ENCODE measurements at regions not wholly inside any gene's neighbourhood (a gene's known extent, or its start where the extent isn't known, plus 50 kb on each side); places are given as distances from the start of the nearest gene placed in this dataset.

DNA sequence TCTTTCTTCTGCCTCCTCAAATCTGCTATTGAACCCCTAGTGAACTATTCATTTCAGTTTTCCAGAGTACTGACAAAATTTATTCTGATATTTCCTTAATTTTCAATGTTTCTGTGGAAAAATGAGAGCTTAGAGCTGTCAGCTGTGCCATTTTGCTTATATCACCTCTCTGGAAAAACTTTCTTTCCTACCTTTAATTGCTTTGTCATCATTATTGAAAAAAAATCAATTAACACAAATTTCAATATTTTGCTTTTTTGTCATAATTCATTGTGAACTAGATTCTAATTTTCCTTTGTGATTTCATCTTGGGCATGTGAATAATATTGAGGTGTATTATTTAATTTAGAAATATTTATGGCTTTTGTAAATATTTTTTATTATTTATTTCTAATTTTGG is 126.5 kb downstream of the C1orf94 start:
- no peak for DNase-seq (ENCODE audit: low read depth)
- no peak overlapping the region for H3K4me3 ChIP-seq (ENCODE audit: low read depth, low read length)
- TF ChIP-seq, protein P1, sequence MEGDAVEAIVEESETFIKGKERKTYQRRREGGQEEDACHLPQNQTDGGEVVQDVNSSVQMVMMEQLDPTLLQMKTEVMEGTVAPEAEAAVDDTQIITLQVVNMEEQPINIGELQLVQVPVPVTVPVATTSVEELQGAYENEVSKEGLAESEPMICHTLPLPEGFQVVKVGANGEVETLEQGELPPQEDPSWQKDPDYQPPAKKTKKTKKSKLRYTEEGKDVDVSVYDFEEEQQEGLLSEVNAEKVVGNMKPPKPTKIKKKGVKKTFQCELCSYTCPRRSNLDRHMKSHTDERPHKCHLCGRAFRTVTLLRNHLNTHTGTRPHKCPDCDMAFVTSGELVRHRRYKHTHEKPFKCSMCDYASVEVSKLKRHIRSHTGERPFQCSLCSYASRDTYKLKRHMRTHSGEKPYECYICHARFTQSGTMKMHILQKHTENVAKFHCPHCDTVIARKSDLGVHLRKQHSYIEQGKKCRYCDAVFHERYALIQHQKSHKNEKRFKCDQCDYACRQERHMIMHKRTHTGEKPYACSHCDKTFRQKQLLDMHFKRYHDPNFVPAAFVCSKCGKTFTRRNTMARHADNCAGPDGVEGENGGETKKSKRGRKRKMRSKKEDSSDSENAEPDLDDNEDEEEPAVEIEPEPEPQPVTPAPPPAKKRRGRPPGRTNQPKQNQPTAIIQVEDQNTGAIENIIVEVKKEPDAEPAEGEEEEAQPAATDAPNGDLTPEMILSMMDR (IDR thresholded peaks at IDR 0.05; ENCODE audit: insufficient read depth, low read length) = no peak

- TF ChIP-seq, protein P1 (IDR thresholded peaks at IDR 0.05; ENCODE audit: insufficient read depth, low read length) = no peak
- H3K4me3 ChIP-seq (ENCODE audit: low read depth, low read length) = no peak overlapping the region
- no peak for DNase-seq (ENCODE audit: low read depth)
Observed at GRCh38 chr1:34306568-34306967, 129.9 kb downstream of the C1orf94 start.

DNA sequence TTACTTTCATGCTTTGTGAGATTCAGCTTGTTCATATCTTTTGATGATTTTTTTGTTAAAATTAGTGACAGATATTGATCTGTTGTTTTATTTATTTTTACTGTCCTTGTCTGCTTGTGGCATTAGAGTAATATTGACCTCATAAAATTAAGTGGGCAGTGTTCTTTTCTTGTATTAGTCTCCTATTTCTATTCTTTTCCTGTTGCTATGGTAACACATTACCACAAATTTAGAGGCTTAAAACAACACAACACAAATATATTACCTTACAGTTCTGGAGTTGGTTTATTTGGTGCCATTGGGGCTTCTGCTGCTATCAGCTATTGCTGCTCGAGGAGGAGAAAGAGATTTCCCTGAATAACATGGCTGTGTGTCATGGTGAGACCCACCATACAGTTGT is 135.7 kb downstream of the C1orf94 start:
- TF ChIP-seq, protein P1 (IDR thresholded peaks at IDR 0.05; ENCODE audit: insufficient read depth, low read length) = no peak
- no peak for DNase-seq (ENCODE audit: low read depth)
- no peak overlapping the region for H3K4me3 ChIP-seq (ENCODE audit: low read depth, low read length)

DNA sequence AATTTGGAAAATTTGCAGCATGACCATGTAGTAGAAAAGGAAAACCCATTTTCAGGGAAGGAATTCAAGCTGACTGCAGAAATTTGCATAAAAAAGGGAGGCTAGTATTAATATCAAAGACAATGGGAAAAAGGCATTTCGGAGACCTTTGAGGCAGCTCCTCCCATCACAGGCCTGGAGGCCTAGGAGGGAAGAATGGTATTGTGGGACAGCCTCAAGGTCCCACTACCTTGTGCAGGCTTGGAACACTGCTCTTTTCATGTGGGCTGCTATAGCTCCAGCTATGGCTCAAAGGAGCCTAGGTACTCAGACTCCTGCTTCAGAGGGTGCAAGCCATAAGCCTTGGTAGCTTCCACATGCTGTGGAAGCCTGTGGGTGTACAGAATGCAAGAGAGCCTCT is 139.3 kb downstream of the C1orf94 start:
- DNase-seq (ENCODE audit: low read depth) = no peak
- TF ChIP-seq, protein P1 (IDR thresholded peaks at IDR 0.05; ENCODE audit: insufficient read depth, low read length) = no peak
- H3K4me3 ChIP-seq (ENCODE audit: low read depth, low read length) = no peak overlapping the region

DNA sequence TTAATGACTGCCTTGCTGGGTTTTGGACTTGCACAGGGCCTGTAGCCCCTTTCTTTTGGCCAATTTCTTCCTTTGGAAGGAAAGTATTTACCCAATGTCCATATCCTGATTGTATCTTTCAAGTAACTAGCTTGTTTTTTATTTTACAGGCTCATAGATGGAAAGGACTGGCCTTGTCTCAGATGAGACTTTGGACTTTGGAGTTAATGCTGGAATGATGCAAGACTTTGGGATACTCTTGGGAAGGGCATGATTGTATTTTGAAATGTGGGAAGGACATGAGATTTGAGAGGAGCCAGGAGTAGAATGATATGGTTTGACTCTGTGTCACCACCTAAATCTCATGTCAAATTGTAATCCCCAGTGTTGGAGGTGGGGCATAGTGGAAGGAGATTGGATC is 140.1 kb downstream of the C1orf94 start:
- no peak for DNase-seq (ENCODE audit: low read depth)
- H3K4me3 ChIP-seq (ENCODE audit: low read depth, low read length) = no peak overlapping the region
- TF ChIP-seq, protein P1 (IDR thresholded peaks at IDR 0.05; ENCODE audit: insufficient read depth, low read length) = no peak

DNA sequence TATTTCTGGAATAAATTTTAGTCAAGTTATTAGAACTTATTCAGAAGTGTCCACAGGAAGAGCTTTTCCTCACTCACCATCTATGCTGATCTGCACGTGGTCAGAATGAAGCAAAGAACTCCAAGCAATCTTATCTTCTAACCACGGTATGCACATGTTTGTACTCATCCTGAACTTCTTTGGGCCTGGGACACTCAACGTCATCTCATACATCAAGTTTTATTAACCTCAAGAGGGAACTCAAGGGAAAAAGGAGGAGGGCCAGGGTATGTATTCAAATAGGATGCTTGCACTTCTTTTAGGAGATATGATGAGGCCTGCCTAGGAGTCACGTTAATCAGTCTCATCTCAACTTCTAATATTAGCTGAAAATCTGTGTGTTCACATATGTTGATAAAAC is 142.5 kb downstream of the C1orf94 start:
- TF ChIP-seq, protein P1 (IDR thresholded peaks at IDR 0.05; ENCODE audit: insufficient read depth, low read length) = no peak
- DNase-seq (ENCODE audit: low read depth) = peak; percentile 49
- H3K4me3 ChIP-seq (ENCODE audit: low read depth, low read length) = no peak overlapping the region

DNA sequence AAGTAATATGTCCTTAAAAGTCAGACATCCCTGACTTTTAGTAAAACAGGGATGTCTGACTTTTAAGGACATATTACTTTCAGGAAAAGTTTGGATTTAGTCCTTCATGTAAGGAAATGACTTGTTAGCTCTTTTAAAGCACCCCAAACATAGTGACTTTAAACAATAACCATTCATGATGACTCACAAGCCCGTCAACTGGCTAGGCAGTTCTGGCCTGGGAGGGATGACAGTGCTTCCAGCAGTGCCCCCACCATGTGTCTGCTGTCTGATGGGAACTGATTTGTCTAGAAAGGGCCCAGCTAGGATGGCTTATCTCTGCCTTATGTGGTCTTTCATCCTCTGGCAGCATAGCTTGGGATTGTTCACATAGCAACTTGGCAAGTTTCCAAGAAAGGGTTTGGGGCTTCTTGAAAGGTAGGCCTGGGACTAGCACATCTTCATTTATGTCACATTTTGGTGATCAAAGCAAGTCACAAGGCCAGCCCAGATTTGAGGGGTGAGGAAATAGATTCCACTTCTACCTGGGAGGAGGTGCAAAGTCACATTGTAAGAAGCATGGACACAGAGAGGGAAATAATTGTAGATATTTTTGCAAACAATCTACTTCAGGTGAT is 143.5 kb downstream of the C1orf94 start:
- TF ChIP-seq, protein P1 (IDR thresholded peaks at IDR 0.05; ENCODE audit: insufficient read depth, low read length) = no peak
- H3K4me3 ChIP-seq (ENCODE audit: low read depth, low read length) = no peak overlapping the region
- DNase-seq (ENCODE audit: low read depth) = peak; percentile 54
